DND-41 (cell line): ENCODE measurements at regions not wholly inside any gene's neighbourhood (a gene's known extent, or its start where the extent isn't known, plus 50 kb on each side); places are given as distances from the start of the nearest gene placed in this dataset.

Experiments
- CTCF ChIP-seq: IDR thresholded peaks from 2 replicates; pipeline ENCODE4 v1.5.1; 2012; ENCODE audit warnings: borderline replicate concordance, low read length, moderate library complexity, mild to moderate bottlenecking; ENCODE audit not compliant: poor library complexity, severe bottlenecking; ENCODE audit errors: extremely low read depth
- EZH2 ChIP-seq: IDR thresholded peaks from 3 replicates; pipeline ENCODE4 v1.6.1; 2012; ENCODE audit warnings: borderline replicate concordance, low read depth, mild to moderate bottlenecking, moderate library complexity, low read length, inconsistent platforms; ENCODE audit not compliant: severe bottlenecking

- TF ChIP-seq CTCF (no peak), EZH2 (no peak)
Observed at GRCh38 chr9:87783180-87783579, 57.3 kb downstream of the CTSL start.
